ENCODE measurements at regions not wholly inside any gene's neighbourhood (a gene's known extent, or its start where the extent isn't known, plus 50 kb on each side); places are given as distances from the start of the nearest gene placed in this dataset.
"Not testable (repeated sequence)": the region's sequence is repeated elsewhere in the genome, so short reads cannot be mapped to it uniquely, and the experiment has no call there.

DNA sequence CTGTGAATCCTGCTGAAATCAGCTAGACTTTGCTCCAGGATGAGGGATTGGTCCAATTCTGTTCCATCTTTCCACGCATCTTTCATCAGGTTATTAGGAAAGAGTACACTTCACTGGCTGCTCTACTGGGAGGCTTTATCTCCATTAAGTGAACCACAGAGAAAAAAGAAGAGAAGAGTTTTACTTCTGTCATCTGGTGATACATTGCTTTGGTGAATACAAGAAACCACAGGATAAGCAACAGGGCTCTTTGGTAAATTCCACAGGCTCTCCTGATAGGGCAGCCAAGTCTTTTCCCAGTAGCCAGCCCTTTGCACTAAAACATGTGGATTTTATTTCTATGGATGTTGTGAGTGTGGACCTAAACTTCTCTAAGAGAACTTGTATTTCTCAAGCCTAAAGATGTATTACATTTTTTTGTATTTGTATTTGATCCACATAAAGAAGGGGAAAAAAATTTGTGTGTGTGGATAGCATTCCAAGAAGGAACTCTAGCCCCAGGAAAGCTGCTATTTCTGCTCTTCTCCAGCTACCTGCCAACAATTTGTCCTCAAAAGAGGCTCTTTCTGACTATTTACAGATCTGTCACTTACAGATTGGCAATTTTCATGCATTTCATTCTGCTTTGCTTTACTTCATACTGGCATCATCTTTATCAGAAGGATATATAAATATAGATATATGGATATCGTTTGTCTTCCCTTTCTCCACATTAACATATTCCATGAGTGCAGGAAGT, 1117.6 kb upstream of the TMEM132C start:
- no peak for TF ChIP-seq CTCF (IDR thresholded peaks at IDR 0.05; ENCODE audit: low read depth, low read length, missing control alignments)
- H3K27ac ChIP-seq, result no peak overlapping the region
- in situ Hi-C loops (cut with HindIII; ENCODE audit: low pct_ligation_motif_present, low sequenced_read_pairs), result no loop called here

DNA sequence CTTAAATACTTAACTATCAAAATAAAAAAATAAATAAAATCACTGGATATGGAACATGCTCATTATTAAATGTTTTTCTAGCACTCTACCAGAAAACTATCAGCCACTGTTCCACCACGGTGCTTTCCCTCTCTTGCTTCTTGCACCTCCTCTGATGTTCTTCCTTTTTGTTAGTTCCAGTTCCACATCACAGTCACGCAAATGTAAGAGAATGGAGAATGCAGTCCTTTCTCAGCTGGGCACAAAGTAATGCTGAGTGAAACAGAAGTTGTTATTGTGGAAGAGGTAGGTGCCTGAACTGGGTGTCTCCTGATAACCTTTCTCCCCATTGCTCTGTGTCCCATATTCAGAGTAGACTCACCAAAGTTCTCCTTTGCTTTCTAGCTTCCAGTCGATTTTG, 1116.9 kb upstream of the TMEM132C start:
- Histone ChIP-seq H3K4me3 (ENCODE audit: low read depth, low read length) (no peak overlapping the region), H3K27ac (no peak overlapping the region), H3K36me3 (replicated peaks) (no peaks in the 10 kb centered on the region), H3K27me3 (replicated peaks) (no peaks in the 10 kb centered on the region)
- no peak for DNase-seq
- in situ Hi-C loops (cut with HindIII; ENCODE audit: low pct_ligation_motif_present, low sequenced_read_pairs), result no loop called here
- TF ChIP-seq CTCF (IDR thresholded peaks at IDR 0.05; ENCODE audit: low read depth, low read length, missing control alignments), result no peak

More for the DNA sequence above, 1117.6 kb upstream of the TMEM132C start:
- Histone ChIP-seq H3K4me3 (ENCODE audit: low read depth, low read length) (no peak overlapping the region), H3K36me3 (replicated peaks) (no peaks in the 10 kb centered on the region), H3K27me3 (replicated peaks) (no peaks in the 10 kb centered on the region)
- DNase-seq, result no peak

- H3K27me3 ChIP-seq (replicated peaks), result no peaks in the 10 kb centered on the region
- no peak overlapping the region for H3K4me3 ChIP-seq (ENCODE audit: low read depth, low read length)
- in situ Hi-C loops (cut with HindIII; ENCODE audit: low pct_ligation_motif_present, low sequenced_read_pairs), result no loop called here
- no peaks in the 10 kb centered on the region for H3K36me3 ChIP-seq (replicated peaks)
- TF ChIP-seq CTCF (IDR thresholded peaks at IDR 0.05; ENCODE audit: low read depth, low read length, missing control alignments), result peak; percentile 5
- H3K27ac ChIP-seq, result no peak overlapping the region
- DNase-seq, result no peak
Observed at GRCh38 chr12:127150479-127150878, 1116.5 kb upstream of the TMEM132C start.

- TF ChIP-seq CTCF (IDR thresholded peaks at IDR 0.05; ENCODE audit: low read depth, low read length, missing control alignments), result no peak
- in situ Hi-C loops (cut with HindIII; ENCODE audit: low pct_ligation_motif_present, low sequenced_read_pairs), result no loop called here
- no peak for DNase-seq
- H3K4me3 ChIP-seq (ENCODE audit: low read depth, low read length), result no peak overlapping the region
- no peak overlapping the region for H3K27ac ChIP-seq
- H3K27me3 ChIP-seq (replicated peaks), result no peaks in the 10 kb centered on the region
- H3K36me3 ChIP-seq (replicated peaks), result no peaks in the 10 kb centered on the region
Observed at GRCh38 chr12:127150956-127151355, 1116.0 kb upstream of the TMEM132C start.

DNA sequence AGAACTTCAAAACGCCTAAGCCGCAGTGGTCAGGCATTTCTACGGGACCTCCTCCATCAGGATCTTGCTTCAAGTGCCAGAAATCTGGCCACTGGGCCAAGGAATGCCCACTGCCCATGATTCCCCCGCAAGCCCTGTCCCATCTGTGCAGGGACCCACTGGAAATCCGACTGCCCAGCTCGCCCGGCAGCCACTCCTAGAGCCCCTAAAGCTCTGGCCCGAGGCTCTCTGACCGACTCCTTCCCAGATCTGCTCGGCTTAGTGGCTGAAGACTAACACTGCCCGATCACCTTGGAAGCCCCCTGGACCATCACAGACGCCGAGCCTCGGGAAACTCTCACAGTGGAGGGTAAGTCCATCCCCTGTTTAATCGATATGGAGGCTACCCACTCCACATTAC, 1113.0 kb upstream of the TMEM132C start:
- in situ Hi-C loops (cut with HindIII; ENCODE audit: low pct_ligation_motif_present, low sequenced_read_pairs), result no loop called here
- Histone ChIP-seq H3K4me3 (ENCODE audit: low read depth, low read length) (no peak overlapping the region), H3K36me3 (replicated peaks) (no peaks in the 10 kb centered on the region), H3K27ac (no peak overlapping the region), H3K27me3 (replicated peaks) (no peaks in the 10 kb centered on the region)
- TF ChIP-seq CTCF (IDR thresholded peaks at IDR 0.05; ENCODE audit: low read depth, low read length, missing control alignments), result no peak
- no peak for DNase-seq

GRCh38 chr12:127154830-127155229, 1112.1 kb upstream of the TMEM132C start:
- not testable (repeated sequence) for H3K27ac ChIP-seq, DNase-seq

GRCh38 chr12:127155935-127156619, 1110.9 kb upstream of the TMEM132C start:
- H3K27me3 ChIP-seq (replicated peaks); H3K36me3 ChIP-seq (replicated peaks); H3K4me3 ChIP-seq (ENCODE audit: low read depth, low read length); DNase-seq; H3K27ac ChIP-seq; in situ Hi-C loops (cut with HindIII; ENCODE audit: low pct_ligation_motif_present, low sequenced_read_pairs): not testable (repeated sequence)

More at GRCh38 chr12:127154830-127155229, 1112.1 kb upstream of the TMEM132C start:
- H3K27me3 ChIP-seq (replicated peaks); in situ Hi-C loops (cut with HindIII; ENCODE audit: low pct_ligation_motif_present, low sequenced_read_pairs); H3K36me3 ChIP-seq (replicated peaks); H3K4me3 ChIP-seq (ENCODE audit: low read depth, low read length): not testable (repeated sequence)

- in situ Hi-C loops (cut with HindIII; ENCODE audit: low pct_ligation_motif_present, low sequenced_read_pairs); H3K27me3 ChIP-seq (replicated peaks); H3K4me3 ChIP-seq (ENCODE audit: low read depth, low read length); H3K36me3 ChIP-seq (replicated peaks); DNase-seq; H3K27ac ChIP-seq: not testable (repeated sequence)
Observed at GRCh38 chr12:127157501-127158366, 1109.2 kb upstream of the TMEM132C start.
